NCI-H510A (cell line): ENCODE measurements at regions not wholly inside any gene's neighbourhood (a gene's known extent, or its start where the extent isn't known, plus 50 kb on each side); places are given as distances from the start of the nearest gene placed in this dataset.

Experiments
- DNase-seq: peaks from one replicate; lab custom pipeline; 2025; lab: John Stamatoyannopoulos, UW

GRCh38 chr6:97591955-97592354 is 308.9 kb upstream of the MMS22L start:
- DNase-seq: no peak

GRCh38 chr6:97594844-97595243 is 311.8 kb upstream of the MMS22L start:
- no peak for DNase-seq

GRCh38 chr6:97621111-97621510 is 338.1 kb upstream of the MMS22L start:
- no peak for DNase-seq

GRCh38 chr6:97626671-97627441 is 343.8 kb upstream of the MMS22L start:
- DNase-seq: no peak

- no peak for DNase-seq
Observed at GRCh38 chr6:97629180-97629579, 346.2 kb upstream of the MMS22L start.

- no peak for DNase-seq
Observed at GRCh38 chr6:97630604-97631003, 347.6 kb upstream of the MMS22L start.

GRCh38 chr6:97632341-97632740 is 349.3 kb upstream of the MMS22L start:
- no peak for DNase-seq

GRCh38 chr6:97639702-97640101 is 356.7 kb upstream of the MMS22L start:
- DNase-seq: no peak

- DNase-seq: no peak
Observed at GRCh38 chr6:97644353-97644752, 361.3 kb upstream of the MMS22L start.

GRCh38 chr6:97645757-97646156 is 362.7 kb upstream of the MMS22L start:
- DNase-seq: no peak

- no peak for DNase-seq
Observed at GRCh38 chr6:97653076-97653475, 370.1 kb upstream of the MMS22L start.

GRCh38 chr6:97653517-97653916 is 370.5 kb upstream of the MMS22L start:
- DNase-seq: no peak

GRCh38 chr6:97654674-97655073 is 371.7 kb upstream of the MMS22L start:
- DNase-seq: no peak

- DNase-seq: no peak
Observed at GRCh38 chr6:97656236-97656635, 373.2 kb upstream of the MMS22L start.

- DNase-seq: no peak
Observed at GRCh38 chr6:97656706-97657350, 373.8 kb upstream of the MMS22L start.

- no peak for DNase-seq
Observed at GRCh38 chr6:97658090-97658489, 375.1 kb upstream of the MMS22L start.

GRCh38 chr6:97663252-97663651 is 380.2 kb upstream of the MMS22L start:
- no peak for DNase-seq

- no peak for DNase-seq
Observed at GRCh38 chr6:97665446-97665845, 382.4 kb upstream of the MMS22L start.

GRCh38 chr6:97666889-97667288 is 383.9 kb upstream of the MMS22L start:
- DNase-seq: no peak

- DNase-seq: no peak
Observed at GRCh38 chr6:97668716-97669115, 385.7 kb upstream of the MMS22L start.

- no peak for DNase-seq
Observed at GRCh38 chr6:97669191-97670031, 386.4 kb upstream of the MMS22L start.

- no peak for DNase-seq
Observed at GRCh38 chr6:97674802-97675201, 391.8 kb upstream of the MMS22L start.

- DNase-seq: no peak
Observed at GRCh38 chr6:97677626-97678025, 394.6 kb upstream of the MMS22L start.
